Lower leg skin (tissue), 3 donors: ENCODE measurements at regions not wholly inside any gene's neighbourhood (a gene's known extent, or its start where the extent isn't known, plus 50 kb on each side); places are given as distances from the start of the nearest gene placed in this dataset.

Experiments used
- POLR2A ChIP-seq, 2 donors: fragments of 450-650 bp; IDR thresholded peaks; one replicate each; pipeline ENCODE4 v1.6.1; 2016 to 2017; ENCODE audit warnings: antibody characterized with exemption in 2 of 2, mild to moderate bottlenecking in 1 of 2, moderate library complexity in 1 of 2
- TF ChIP-seq, protein P1 (sequence below), 3 donors: fragments of 450-650 bp; IDR thresholded peaks; one replicate each; pipeline ENCODE4 v1.5.1; 2016; ENCODE audit warnings: antibody characterized with exemption in 3 of 3, mild to moderate bottlenecking in 3 of 3, moderate library complexity in 2 of 3

GRCh38 chr14:29144621-29145020 is 378.0 kb downstream of the FOXG1 start:
- TF ChIP-seq, protein P1, sequence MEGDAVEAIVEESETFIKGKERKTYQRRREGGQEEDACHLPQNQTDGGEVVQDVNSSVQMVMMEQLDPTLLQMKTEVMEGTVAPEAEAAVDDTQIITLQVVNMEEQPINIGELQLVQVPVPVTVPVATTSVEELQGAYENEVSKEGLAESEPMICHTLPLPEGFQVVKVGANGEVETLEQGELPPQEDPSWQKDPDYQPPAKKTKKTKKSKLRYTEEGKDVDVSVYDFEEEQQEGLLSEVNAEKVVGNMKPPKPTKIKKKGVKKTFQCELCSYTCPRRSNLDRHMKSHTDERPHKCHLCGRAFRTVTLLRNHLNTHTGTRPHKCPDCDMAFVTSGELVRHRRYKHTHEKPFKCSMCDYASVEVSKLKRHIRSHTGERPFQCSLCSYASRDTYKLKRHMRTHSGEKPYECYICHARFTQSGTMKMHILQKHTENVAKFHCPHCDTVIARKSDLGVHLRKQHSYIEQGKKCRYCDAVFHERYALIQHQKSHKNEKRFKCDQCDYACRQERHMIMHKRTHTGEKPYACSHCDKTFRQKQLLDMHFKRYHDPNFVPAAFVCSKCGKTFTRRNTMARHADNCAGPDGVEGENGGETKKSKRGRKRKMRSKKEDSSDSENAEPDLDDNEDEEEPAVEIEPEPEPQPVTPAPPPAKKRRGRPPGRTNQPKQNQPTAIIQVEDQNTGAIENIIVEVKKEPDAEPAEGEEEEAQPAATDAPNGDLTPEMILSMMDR (IDR thresholded peaks at IDR 0.05) = no peak
- TF ChIP-seq POLR2A (IDR thresholded peaks at IDR 0.05) = no peak
